AG10803 (cell line): ENCODE measurements at regions not wholly inside any gene's neighbourhood (a gene's known extent, or its start where the extent isn't known, plus 50 kb on each side); places are given as distances from the start of the nearest gene placed in this dataset.

Experiments
- DNase-seq: peaks from one replicate; pipeline ENCODE4 v3.0.0; 2010; ENCODE audit warnings: low read depth
- H3K4me3 ChIP-seq: 2 replicates; pipeline ENCODE4 v1.5.1; 2011; ENCODE audit warnings: mild to moderate bottlenecking, low read length, control low read depth
- TF ChIP-seq, protein P1 (sequence below): conservative IDR thresholded peaks from 2 replicates; pipeline ENCODE4 v1.5.1; 2011; ENCODE audit warnings: mild to moderate bottlenecking, low read length, control low read depth, inconsistent platforms

DNA sequence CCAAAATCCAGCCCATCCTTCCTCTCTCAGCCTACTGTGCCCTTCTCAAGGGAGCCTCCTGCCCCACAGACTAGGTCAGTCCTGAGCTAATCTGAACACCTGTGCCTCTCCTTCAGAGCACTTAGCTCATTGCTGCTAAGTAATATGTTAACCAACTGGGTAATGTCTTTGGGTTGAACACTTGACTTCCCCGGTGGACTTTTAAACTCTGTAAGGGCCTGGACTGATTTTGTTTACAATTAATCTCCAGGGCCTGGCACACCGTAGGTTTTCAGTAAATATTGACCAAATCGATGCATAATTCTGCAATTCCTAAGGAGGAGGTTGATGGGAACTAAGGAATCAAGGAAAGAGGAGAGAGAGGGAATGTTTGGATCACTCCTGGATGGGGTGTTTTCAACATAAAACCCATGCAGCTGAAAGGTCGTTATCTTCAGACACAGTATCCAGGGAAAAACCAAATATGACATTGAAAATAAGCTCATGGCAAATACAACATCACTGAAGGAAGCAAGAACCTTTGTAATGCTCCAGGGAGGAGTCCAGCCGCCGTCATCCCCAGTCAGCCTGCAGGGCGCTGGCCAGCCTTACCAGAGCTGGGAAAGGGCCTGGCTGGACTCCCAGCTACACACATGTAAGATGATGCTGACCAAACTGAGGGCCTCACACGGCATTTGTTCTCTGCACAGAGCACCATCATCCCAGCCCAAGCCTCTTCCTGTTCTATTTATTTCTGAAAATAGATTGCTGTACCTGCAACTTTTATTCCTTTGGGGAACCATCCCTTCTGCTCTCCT, 166.3 kb downstream of the C5orf15 start:
- peak; percentile 30 for DNase-seq
- TF ChIP-seq, protein P1, sequence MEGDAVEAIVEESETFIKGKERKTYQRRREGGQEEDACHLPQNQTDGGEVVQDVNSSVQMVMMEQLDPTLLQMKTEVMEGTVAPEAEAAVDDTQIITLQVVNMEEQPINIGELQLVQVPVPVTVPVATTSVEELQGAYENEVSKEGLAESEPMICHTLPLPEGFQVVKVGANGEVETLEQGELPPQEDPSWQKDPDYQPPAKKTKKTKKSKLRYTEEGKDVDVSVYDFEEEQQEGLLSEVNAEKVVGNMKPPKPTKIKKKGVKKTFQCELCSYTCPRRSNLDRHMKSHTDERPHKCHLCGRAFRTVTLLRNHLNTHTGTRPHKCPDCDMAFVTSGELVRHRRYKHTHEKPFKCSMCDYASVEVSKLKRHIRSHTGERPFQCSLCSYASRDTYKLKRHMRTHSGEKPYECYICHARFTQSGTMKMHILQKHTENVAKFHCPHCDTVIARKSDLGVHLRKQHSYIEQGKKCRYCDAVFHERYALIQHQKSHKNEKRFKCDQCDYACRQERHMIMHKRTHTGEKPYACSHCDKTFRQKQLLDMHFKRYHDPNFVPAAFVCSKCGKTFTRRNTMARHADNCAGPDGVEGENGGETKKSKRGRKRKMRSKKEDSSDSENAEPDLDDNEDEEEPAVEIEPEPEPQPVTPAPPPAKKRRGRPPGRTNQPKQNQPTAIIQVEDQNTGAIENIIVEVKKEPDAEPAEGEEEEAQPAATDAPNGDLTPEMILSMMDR: no peak

DNA sequence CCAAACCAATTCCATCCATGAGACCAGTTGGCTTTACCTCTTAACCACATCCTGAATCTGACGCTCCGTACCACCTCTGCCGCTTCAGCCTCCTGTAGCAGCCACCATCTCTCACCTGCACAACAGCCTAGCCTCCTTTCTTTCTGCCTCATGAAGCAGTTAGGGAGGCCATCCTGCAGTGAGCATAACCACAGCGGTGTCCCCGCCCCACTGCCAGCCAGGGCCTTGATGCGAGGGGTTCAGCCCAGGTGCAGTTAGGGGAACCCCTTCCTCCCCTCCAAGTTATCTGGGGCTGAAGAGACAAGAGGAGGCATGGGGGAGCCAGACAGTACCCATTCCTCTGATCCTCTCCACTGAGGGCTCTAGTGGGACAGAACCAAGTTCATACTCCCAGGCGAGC, 167.0 kb downstream of the C5orf15 start:
- no peak overlapping the region for H3K4me3 ChIP-seq
- TF ChIP-seq, protein P1: no peak
- DNase-seq: no peak

More for the DNA sequence above, 166.3 kb downstream of the C5orf15 start:
- H3K4me3 ChIP-seq: no peak overlapping the region

DNA sequence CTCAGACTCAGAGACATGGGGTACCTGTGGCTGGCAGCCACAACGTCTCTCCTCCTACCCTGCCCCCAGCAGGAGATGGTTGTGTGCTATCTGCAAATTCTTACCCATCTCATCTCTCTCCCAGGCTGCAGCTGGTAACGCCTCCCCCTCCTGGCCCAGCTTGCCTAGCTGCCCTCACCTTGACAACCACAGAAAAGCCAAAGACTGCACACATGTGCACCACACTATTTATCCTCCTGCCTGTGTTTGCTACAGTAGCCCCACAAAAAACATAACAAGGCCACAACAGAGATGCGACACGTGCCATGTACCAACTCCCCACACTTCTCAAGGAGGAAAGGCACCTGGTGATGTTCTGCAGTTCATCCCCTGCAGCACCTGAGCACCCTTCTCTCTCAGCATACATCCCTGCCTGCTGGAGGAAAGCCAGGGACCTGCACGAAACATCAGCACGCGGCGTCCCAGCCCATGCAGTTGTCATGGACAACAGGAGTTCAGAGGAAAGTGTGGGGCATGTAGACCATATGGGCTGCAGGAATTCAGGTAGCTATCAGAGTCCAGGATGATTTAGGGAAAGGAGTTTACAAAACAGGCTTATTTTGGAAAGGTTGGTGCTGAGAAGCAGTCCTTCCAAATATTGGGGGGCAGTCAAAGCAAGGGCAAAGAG, 168.7 kb downstream of the C5orf15 start:
- no peak overlapping the region for H3K4me3 ChIP-seq
- TF ChIP-seq, protein P1: no peak
- DNase-seq: no peak

DNA sequence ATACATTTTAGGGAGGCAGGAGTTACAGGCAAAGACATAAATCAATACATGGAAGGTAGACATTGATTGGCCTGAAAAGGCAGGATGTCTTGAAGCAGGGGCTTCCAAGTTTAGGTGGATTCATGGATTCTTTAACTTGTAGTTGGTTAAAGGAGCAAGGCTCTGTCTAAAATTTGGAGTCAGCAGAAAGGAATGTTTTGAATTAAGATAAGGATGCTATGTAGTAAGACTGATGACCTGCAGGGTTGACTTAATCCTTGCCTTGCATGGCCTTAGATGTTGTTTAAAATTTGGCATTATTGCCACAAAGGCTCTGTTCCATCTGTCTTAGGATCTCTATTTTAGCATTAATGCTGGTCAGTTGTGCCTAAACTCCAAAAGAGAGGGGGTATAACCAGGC, 171.3 kb downstream of the C5orf15 start:
- TF ChIP-seq, protein P1: no peak
- no peak overlapping the region for H3K4me3 ChIP-seq
- DNase-seq: no peak

DNA sequence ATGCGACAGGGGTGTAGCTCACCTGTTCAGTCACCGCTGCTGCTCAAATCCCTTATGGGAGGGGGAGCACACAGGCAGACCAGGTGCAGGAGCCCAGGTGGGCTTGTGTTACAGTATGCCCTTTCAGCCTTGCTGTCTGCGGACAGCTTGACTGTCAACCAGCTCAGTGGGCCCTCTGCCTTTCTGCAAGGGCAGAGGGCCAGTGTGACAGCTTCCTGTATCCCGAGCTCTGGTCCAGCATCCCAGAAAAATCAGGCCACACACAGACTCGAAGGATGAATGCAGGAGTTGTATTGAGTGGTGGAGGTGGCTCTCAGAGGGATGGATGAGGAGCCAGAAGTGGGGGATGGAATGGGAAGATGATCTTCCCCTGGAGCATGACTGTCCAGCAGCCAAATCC, 172.2 kb downstream of the C5orf15 start:
- H3K4me3 ChIP-seq: no peak overlapping the region
- DNase-seq: no peak
- TF ChIP-seq, protein P1: no peak

DNA sequence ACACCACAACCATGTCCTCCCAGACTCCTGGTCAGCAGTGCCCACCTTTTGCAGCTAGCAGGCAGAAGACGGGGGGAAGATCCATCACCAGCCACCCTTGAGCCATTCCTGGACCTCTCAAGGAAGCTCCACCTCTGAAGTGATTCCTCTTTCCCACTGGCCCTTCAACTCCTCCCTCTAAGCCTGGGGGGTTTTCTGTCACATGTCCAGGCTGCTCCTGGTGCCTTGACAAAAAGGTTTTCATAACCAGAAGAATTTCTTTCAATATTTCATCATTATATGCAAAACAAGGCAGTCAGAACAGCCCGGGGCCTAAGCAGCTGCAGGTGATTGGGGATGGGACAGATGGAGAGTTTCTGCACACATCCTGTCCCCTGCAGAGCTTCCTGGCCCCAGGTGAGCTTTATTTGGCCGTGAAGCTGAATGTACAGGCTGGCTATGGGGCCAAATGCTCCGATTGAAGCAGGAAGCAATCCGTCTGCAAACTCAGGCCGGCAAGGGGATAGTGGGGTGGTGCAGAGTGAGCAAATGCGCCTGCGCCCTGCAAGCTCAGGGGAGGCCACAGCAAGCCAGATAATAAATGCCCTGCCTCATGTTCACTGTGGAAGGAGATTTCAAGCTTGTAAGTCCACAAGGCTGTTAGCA, 173.5 kb downstream of the C5orf15 start:
- TF ChIP-seq, protein P1: no peak
- no peak overlapping the region for H3K4me3 ChIP-seq
- DNase-seq: no peak
